ENCODE measurements at regions not wholly inside any gene's neighbourhood (a gene's known extent, or its start where the extent isn't known, plus 50 kb on each side); places are given as distances from the start of the nearest gene placed in this dataset.

GRCh38 chr16:9383281-9383680 is 291.8 kb downstream of the HAPSTR1 start:
- no peak for DNase-seq (ENCODE audit: low spot score)
- POLR2A ChIA-PET (ENCODE audit: low non-redundant PET), result no interaction called here
- CTCF ChIA-PET, result no interaction called here
- no peak for TF ChIP-seq CTCF (conservative IDR thresholded peaks at IDR 0.05; ENCODE audit: low read depth)
- H3K27ac ChIP-seq, result no peak overlapping the region

GRCh38 chr16:9384141-9384540 is 292.7 kb downstream of the HAPSTR1 start:
- TF ChIP-seq CTCF (conservative IDR thresholded peaks at IDR 0.05; ENCODE audit: low read depth), result no peak
- no peak for DNase-seq (ENCODE audit: low spot score)
- POLR2A ChIA-PET (ENCODE audit: low non-redundant PET), result no interaction called here
- H3K27ac ChIP-seq, result no peak overlapping the region
- CTCF ChIA-PET, result no interaction called here

GRCh38 chr16:9389543-9390207 is 298.2 kb downstream of the HAPSTR1 start:
- ChIA-PET POLR2A (ENCODE audit: low non-redundant PET) (no interaction called here), CTCF (no interaction called here)
- DNase-seq (ENCODE audit: low spot score), result no peak
- TF ChIP-seq CTCF (conservative IDR thresholded peaks at IDR 0.05; ENCODE audit: low read depth), result no peak
- no peak overlapping the region for H3K27ac ChIP-seq

- no peak for TF ChIP-seq CTCF (conservative IDR thresholded peaks at IDR 0.05; ENCODE audit: low read depth)
- DNase-seq (ENCODE audit: low spot score), result no peak
- CTCF ChIA-PET, result no interaction called here
- H3K27ac ChIP-seq, result no peak overlapping the region
- POLR2A ChIA-PET (ENCODE audit: low non-redundant PET), result interaction anchor here (0.6 kb wide), 1 partner anchor 38 kb away, joined by 3 read pairs; no protein-coding TSS in a partner anchor
Observed at GRCh38 chr16:9392956-9393355, 301.5 kb downstream of the HAPSTR1 start.

- TF ChIP-seq CTCF (conservative IDR thresholded peaks at IDR 0.05; ENCODE audit: low read depth), result no peak
- no peak overlapping the region for H3K27ac ChIP-seq
- ChIA-PET CTCF (no interaction called here), POLR2A (ENCODE audit: low non-redundant PET) (interaction anchor here (0.5 kb wide), 1 partner anchor 277 kb away, joined by 3 read pairs; no protein-coding TSS in a partner anchor)
- DNase-seq (ENCODE audit: low spot score), result no peak
Observed at GRCh38 chr16:9393591-9393990, 302.1 kb downstream of the HAPSTR1 start.

GRCh38 chr16:9395958-9396359 is 304.5 kb downstream of the HAPSTR1 start:
- TF ChIP-seq CTCF (conservative IDR thresholded peaks at IDR 0.05; ENCODE audit: low read depth), result no peak
- DNase-seq (ENCODE audit: low spot score), result no peak
- ChIA-PET POLR2A (ENCODE audit: low non-redundant PET) (no interaction called here), CTCF (no interaction called here)
- no peak overlapping the region for H3K27ac ChIP-seq
